ENCODE measurements at regions not wholly inside any gene's neighbourhood (a gene's known extent, or its start where the extent isn't known, plus 50 kb on each side); places are given as distances from the start of the nearest gene placed in this dataset.

- no peaks in the 10 kb centered on the region for H3K79me2 ChIP-seq (ENCODE audit: low read length)
- H3K4me2 ChIP-seq (ENCODE audit: low read depth, low read length), result no peak overlapping the region
- H3K27me3 ChIP-seq (replicated peaks; ENCODE audit: insufficient read depth, low read length), result no peaks in the 10 kb centered on the region
- peak; percentile 25 for DNase-seq
- TF ChIP-seq EZH2 (optimal IDR thresholded peaks at IDR 0.05; ENCODE audit: low read depth, low read length), result no peak
- TF ChIP-seq, protein P1, sequence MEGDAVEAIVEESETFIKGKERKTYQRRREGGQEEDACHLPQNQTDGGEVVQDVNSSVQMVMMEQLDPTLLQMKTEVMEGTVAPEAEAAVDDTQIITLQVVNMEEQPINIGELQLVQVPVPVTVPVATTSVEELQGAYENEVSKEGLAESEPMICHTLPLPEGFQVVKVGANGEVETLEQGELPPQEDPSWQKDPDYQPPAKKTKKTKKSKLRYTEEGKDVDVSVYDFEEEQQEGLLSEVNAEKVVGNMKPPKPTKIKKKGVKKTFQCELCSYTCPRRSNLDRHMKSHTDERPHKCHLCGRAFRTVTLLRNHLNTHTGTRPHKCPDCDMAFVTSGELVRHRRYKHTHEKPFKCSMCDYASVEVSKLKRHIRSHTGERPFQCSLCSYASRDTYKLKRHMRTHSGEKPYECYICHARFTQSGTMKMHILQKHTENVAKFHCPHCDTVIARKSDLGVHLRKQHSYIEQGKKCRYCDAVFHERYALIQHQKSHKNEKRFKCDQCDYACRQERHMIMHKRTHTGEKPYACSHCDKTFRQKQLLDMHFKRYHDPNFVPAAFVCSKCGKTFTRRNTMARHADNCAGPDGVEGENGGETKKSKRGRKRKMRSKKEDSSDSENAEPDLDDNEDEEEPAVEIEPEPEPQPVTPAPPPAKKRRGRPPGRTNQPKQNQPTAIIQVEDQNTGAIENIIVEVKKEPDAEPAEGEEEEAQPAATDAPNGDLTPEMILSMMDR (IDR thresholded peaks at IDR 0.05; ENCODE audit: low read length), result no peak
- no peak for TF ChIP-seq EZH2phosphoT487 (IDR thresholded peaks at IDR 0.05; ENCODE audit: low read length)
- no peaks in the 10 kb centered on the region for H3K9me3 ChIP-seq (replicated peaks; ENCODE audit: insufficient read depth, low read length)
- H3K4me1 ChIP-seq (ENCODE audit: low read length), result 0 out of 2 replicates have a peak, but pooled peaks cover 8% of the 10 kb centered on the region
- no peaks in the 10 kb centered on the region for H3K9me2 ChIP-seq (replicated peaks; ENCODE audit: insufficient read depth, low read length)
- H3K27ac ChIP-seq (ENCODE audit: low read length), result no peak overlapping the region
- H3K36me3 ChIP-seq (replicated peaks; ENCODE audit: insufficient read depth, low read length), result no peaks in the 10 kb centered on the region
- H3F3A ChIP-seq (ENCODE audit: insufficient read depth, low read length), result no peaks in the 10 kb centered on the region
- no peak overlapping the region for H3K9ac ChIP-seq (ENCODE audit: low read length)
- no peak overlapping the region for H2AFZ ChIP-seq (ENCODE audit: low read length)
- H4K20me1 ChIP-seq (ENCODE audit: insufficient read depth, low read length), result no peaks in the 10 kb centered on the region
- no peak overlapping the region for H3K4me3 ChIP-seq (ENCODE audit: low read length)
These were observed 227.5 kb upstream of the LMO3 start for GRCh38 chr12:16833376-16834015.

GRCh38 chr12:16828891-16829290, 222.9 kb upstream of the LMO3 start:
- Histone ChIP-seq H3K9me3 (replicated peaks; ENCODE audit: insufficient read depth, low read length) (no peaks in the 10 kb centered on the region), H3K4me2 (ENCODE audit: low read depth, low read length) (no peak overlapping the region), H3F3A (ENCODE audit: insufficient read depth, low read length) (no peaks in the 10 kb centered on the region), H3K9ac (ENCODE audit: low read length) (no peak overlapping the region), H2AFZ (ENCODE audit: low read length) (no peak overlapping the region), H3K4me3 (ENCODE audit: low read length) (no peak overlapping the region), H3K4me1 (ENCODE audit: low read length) (0 out of 2 replicates have a peak, but pooled peaks cover 7% of the 10 kb centered on the region), H3K27ac (ENCODE audit: low read length) (no peak overlapping the region), H4K20me1 (ENCODE audit: insufficient read depth, low read length) (no peaks in the 10 kb centered on the region), H3K9me2 (replicated peaks; ENCODE audit: insufficient read depth, low read length) (no peaks in the 10 kb centered on the region), H3K27me3 (replicated peaks; ENCODE audit: insufficient read depth, low read length) (no peaks in the 10 kb centered on the region), H3K36me3 (replicated peaks; ENCODE audit: insufficient read depth, low read length) (no peaks in the 10 kb centered on the region), H3K79me2 (ENCODE audit: low read length) (no peaks in the 10 kb centered on the region)
- TF ChIP-seq EZH2 (optimal IDR thresholded peaks at IDR 0.05; ENCODE audit: low read depth, low read length) (no peak), EZH2phosphoT487 (IDR thresholded peaks at IDR 0.05; ENCODE audit: low read length) (no peak)
- TF ChIP-seq, protein P1 (IDR thresholded peaks at IDR 0.05; ENCODE audit: low read length), result no peak
- DNase-seq, result no peak

DNA sequence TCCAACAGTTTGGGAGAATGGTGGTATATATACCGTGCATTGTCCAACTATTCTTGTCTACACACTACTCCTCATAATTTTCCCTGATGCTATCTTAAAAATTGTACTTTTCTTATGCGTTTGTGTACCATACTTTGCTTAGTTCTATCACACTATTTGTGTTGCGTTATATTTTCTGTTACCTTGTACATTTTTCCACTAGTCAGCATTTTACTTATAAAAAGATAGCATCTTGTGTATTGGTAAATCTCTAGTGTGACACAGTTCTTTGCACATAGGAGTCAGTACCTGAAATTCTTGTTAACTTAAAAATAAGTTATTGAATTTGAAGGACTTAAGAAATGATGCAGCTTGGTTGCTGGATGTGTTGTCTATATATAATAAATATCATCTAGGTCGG, 201.8 kb upstream of the LMO3 start:
- H3F3A ChIP-seq (ENCODE audit: insufficient read depth, low read length), result no peaks in the 10 kb centered on the region
- H2AFZ ChIP-seq (ENCODE audit: low read length), result no peak overlapping the region
- no peaks in the 10 kb centered on the region for H4K20me1 ChIP-seq (ENCODE audit: insufficient read depth, low read length)
- H3K9ac ChIP-seq (ENCODE audit: low read length), result no peak overlapping the region
- TF ChIP-seq, protein P1 (IDR thresholded peaks at IDR 0.05; ENCODE audit: low read length), result no peak
- TF ChIP-seq EZH2phosphoT487 (IDR thresholded peaks at IDR 0.05; ENCODE audit: low read length) (no peak), EZH2 (optimal IDR thresholded peaks at IDR 0.05; ENCODE audit: low read depth, low read length) (no peak)
- no peak overlapping the region for H3K4me2 ChIP-seq (ENCODE audit: low read depth, low read length)
- H3K4me3 ChIP-seq (ENCODE audit: low read length), result no peak overlapping the region
- no peak for DNase-seq
- no peaks in the 10 kb centered on the region for H3K9me2 ChIP-seq (replicated peaks; ENCODE audit: insufficient read depth, low read length)
- no peaks in the 10 kb centered on the region for H3K36me3 ChIP-seq (replicated peaks; ENCODE audit: insufficient read depth, low read length)
- H3K27me3 ChIP-seq (replicated peaks; ENCODE audit: insufficient read depth, low read length), result no peaks in the 10 kb centered on the region
- no peaks in the 10 kb centered on the region for H3K9me3 ChIP-seq (replicated peaks; ENCODE audit: insufficient read depth, low read length)
- no peaks in the 10 kb centered on the region for H3K4me1 ChIP-seq (ENCODE audit: low read length)
- H3K79me2 ChIP-seq (ENCODE audit: low read length), result no peaks in the 10 kb centered on the region
- H3K27ac ChIP-seq (ENCODE audit: low read length), result no peak overlapping the region

Data from MM.1S (cell line).